ENCODE measurements at regions not wholly inside any gene's neighbourhood (a gene's known extent, or its start where the extent isn't known, plus 50 kb on each side); places are given as distances from the start of the nearest gene placed in this dataset.

- TF ChIP-seq, protein P1, sequence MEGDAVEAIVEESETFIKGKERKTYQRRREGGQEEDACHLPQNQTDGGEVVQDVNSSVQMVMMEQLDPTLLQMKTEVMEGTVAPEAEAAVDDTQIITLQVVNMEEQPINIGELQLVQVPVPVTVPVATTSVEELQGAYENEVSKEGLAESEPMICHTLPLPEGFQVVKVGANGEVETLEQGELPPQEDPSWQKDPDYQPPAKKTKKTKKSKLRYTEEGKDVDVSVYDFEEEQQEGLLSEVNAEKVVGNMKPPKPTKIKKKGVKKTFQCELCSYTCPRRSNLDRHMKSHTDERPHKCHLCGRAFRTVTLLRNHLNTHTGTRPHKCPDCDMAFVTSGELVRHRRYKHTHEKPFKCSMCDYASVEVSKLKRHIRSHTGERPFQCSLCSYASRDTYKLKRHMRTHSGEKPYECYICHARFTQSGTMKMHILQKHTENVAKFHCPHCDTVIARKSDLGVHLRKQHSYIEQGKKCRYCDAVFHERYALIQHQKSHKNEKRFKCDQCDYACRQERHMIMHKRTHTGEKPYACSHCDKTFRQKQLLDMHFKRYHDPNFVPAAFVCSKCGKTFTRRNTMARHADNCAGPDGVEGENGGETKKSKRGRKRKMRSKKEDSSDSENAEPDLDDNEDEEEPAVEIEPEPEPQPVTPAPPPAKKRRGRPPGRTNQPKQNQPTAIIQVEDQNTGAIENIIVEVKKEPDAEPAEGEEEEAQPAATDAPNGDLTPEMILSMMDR (IDR thresholded peaks at IDR 0.05; ENCODE audit: insufficient read depth, low read depth, low read length, missing control alignments), result no peak
- DNase-seq (ENCODE audit: low read depth), result no peak
- H3K4me3 ChIP-seq (ENCODE audit: low read length), result no peak overlapping the region
Observed at GRCh38 chr2:34280606-34281005, 681.5 kb upstream of the FAM98A start.

DNA sequence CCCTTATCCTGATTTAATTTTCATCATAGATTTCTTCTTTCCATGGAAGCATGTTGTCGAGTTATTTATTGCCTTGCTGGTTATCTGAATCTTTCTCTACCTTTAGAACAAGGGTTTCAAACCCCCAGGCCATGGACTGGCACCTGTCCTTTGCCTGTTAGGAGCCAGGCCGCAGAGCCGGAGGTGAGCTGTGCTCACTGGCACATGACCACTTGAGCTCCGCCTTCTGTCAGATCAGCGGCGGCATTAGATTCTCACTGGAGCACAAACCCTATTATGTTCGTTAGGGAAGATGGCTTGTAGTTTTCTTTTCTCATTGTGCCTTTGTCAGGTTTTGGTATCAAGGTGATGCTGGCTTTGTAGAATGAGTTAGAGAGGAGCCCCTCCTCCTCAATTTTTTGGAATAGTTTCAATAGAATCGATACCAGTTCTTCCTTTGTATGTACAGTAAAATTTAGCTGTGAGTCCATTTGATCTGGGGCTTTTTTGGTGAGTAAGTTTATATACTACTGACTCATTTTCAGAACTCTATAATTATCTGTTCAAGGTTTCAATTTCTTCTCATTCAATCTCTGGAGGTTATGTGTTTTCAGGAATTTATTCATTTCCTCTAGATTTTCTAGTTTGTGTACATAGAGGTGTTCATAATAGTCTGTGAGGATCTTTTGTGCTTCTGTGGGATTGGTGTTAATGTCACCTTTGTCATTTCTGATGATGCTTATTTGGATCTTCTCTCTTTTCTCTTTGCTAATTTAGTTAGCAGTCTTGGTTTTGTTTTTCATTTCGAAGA, 668.0 kb upstream of the FAM98A start:
- no peak overlapping the region for H3K4me3 ChIP-seq (ENCODE audit: low read length)
- no peak for DNase-seq (ENCODE audit: low read depth)
- TF ChIP-seq, protein P1 (IDR thresholded peaks at IDR 0.05; ENCODE audit: insufficient read depth, low read depth, low read length, missing control alignments), result no peak

DNA sequence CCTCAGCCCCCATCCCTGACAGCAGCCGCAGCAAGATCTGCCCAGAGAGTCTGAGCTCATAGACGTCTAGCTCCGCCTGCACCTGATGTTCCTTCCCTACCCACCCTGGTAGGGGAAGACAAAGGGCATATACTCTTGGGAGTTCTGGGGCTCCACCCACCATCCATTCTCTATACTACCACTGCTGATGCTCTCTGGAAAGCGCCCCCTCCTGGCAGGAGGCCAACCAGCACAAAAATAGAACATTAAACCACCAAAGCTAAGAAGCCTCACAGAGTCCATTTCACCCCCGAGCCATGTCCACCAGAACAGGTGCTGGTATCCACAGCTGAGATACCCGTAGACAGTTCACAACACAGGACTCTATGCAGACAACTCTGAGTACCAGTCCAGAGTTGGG, 662.6 kb upstream of the FAM98A start:
- TF ChIP-seq, protein P1 (IDR thresholded peaks at IDR 0.05; ENCODE audit: insufficient read depth, low read depth, low read length, missing control alignments), result no peak
- H3K4me3 ChIP-seq (ENCODE audit: low read length), result no peak overlapping the region
- DNase-seq (ENCODE audit: low read depth), result no peak

DNA sequence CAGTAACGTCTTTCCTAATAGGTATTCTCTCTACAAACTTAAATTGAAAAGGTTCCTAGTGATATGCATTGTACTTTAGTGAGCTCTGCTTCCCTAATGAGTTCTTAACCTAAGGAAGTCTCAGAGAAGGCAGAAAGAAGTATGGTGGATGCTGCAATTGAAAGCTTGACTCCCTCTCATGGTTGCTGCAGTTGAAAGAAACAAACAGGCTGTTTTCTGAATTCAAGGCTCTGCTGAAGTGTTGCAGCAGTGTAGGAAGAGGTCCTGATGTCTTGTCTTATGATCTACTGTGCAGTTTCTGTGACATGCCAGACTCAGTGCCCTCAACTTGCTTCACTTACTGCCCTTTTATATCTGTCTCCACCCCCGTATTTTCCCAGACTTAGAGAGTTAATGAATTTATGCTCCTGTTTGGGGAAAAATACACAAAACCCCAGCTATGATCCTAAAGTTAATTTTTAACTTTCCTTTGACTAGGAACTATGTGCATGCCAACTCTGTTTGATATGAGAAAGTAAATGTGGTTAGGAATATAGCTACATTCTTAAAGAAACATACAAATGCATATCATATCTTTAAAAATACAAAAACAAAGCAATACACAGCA, 655.3 kb upstream of the FAM98A start:
- H3K4me3 ChIP-seq (ENCODE audit: low read length), result no peak overlapping the region
- TF ChIP-seq, protein P1 (IDR thresholded peaks at IDR 0.05; ENCODE audit: insufficient read depth, low read depth, low read length, missing control alignments), result no peak
- no peak for DNase-seq (ENCODE audit: low read depth)

DNA sequence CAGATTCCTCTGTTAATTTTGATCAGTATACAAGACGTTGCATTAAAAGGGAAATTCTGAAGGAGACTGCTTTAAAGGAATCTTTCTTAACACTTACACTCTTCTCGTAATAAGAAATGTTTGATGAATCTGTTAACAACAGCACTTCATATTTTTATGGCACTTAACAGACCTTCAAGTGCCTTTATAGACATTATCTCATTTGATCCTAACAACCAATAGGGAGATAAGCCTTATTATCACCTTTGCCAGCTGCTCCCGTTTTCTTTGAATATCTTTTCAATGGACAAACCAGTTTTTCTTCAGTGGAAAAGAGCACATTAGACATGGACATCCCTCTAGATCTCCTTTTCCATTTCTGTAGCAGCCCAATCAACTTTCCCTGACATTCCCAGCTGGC, 653.0 kb upstream of the FAM98A start:
- no peak for DNase-seq (ENCODE audit: low read depth)
- no peak overlapping the region for H3K4me3 ChIP-seq (ENCODE audit: low read length)
- TF ChIP-seq, protein P1 (IDR thresholded peaks at IDR 0.05; ENCODE audit: insufficient read depth, low read depth, low read length, missing control alignments), result no peak

DNA sequence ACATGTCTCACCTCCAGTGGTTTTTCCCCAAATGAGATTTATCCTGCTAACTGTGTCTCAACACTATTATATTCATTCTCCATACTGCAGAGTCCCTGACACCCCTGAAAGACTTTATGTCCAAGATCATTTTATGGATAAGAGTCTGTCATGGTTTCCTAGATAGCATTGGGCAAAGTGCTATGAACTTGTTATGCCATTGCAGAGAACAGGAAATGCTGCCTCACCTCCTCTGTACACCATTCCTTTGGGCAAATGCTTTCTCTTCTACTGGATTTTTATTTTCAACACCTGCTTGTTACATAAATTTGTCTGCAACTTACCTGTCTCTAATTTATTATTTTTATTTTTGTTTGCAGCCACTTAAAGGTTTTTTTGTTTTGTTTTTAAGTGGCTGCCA, 652.5 kb upstream of the FAM98A start:
- DNase-seq (ENCODE audit: low read depth), result no peak
- TF ChIP-seq, protein P1 (IDR thresholded peaks at IDR 0.05; ENCODE audit: insufficient read depth, low read depth, low read length, missing control alignments), result no peak
- no peak overlapping the region for H3K4me3 ChIP-seq (ENCODE audit: low read length)
